GM12864 (cell line): ENCODE measurements at regions not wholly inside any gene's neighbourhood (a gene's known extent, or its start where the extent isn't known, plus 50 kb on each side); places are given as distances from the start of the nearest gene placed in this dataset.

Experiments used
- DNase-seq: peaks from one replicate; pipeline ENCODE4 v3.0.0-alpha.2; 2011; ENCODE audit warnings: low read depth
- H3K4me3 ChIP-seq: 2 replicates; pipeline ENCODE4 v1.5.1; 2011; ENCODE audit warnings: mild to moderate bottlenecking, low read depth, low read length, control low read depth
- TF ChIP-seq, protein P1 (sequence below): IDR thresholded peaks from 2 replicates; pipeline ENCODE4 v1.5.1; 2011; ENCODE audit warnings: low read depth, mild to moderate bottlenecking, moderate library complexity, low read length, control low read depth, inconsistent platforms; ENCODE audit errors: missing control alignments

GRCh38 chr2:100720445-100720844 lies 99.5 kb upstream of the NPAS2 start:
- DNase-seq = no peak
- H3K4me3 ChIP-seq = no peak overlapping the region
- TF ChIP-seq, protein P1, sequence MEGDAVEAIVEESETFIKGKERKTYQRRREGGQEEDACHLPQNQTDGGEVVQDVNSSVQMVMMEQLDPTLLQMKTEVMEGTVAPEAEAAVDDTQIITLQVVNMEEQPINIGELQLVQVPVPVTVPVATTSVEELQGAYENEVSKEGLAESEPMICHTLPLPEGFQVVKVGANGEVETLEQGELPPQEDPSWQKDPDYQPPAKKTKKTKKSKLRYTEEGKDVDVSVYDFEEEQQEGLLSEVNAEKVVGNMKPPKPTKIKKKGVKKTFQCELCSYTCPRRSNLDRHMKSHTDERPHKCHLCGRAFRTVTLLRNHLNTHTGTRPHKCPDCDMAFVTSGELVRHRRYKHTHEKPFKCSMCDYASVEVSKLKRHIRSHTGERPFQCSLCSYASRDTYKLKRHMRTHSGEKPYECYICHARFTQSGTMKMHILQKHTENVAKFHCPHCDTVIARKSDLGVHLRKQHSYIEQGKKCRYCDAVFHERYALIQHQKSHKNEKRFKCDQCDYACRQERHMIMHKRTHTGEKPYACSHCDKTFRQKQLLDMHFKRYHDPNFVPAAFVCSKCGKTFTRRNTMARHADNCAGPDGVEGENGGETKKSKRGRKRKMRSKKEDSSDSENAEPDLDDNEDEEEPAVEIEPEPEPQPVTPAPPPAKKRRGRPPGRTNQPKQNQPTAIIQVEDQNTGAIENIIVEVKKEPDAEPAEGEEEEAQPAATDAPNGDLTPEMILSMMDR = no peak

DNA sequence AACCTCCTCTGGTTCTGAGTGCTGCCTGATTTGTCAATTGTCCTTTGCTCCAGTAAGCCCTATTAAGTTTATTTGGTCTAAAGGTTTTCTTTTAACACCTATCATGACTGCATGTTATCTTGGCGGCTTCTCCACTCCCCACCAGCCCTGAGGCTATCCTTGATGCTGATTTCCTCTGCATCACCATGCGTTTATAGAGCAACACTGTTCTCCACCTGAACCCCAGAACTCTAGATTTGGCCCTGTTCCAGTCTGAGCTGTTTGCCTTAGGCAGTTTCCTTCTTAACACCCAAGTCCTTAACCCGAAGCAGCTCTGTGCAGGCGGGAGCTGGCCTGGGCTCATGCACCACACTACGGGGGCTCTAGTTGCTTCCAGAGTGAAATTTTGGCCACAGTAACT lies 98.2 kb upstream of the NPAS2 start:
- TF ChIP-seq, protein P1 = no peak
- DNase-seq = no peak
- no peak overlapping the region for H3K4me3 ChIP-seq

- no peak overlapping the region for H3K4me3 ChIP-seq
- TF ChIP-seq, protein P1 = no peak
- no peak for DNase-seq
Measured at GRCh38 chr2:100722125-100722524, 97.8 kb upstream of the NPAS2 start.

GRCh38 chr2:100726866-100727265 lies 93.1 kb upstream of the NPAS2 start:
- DNase-seq = no peak
- TF ChIP-seq, protein P1 = no peak
- no peak overlapping the region for H3K4me3 ChIP-seq

DNA sequence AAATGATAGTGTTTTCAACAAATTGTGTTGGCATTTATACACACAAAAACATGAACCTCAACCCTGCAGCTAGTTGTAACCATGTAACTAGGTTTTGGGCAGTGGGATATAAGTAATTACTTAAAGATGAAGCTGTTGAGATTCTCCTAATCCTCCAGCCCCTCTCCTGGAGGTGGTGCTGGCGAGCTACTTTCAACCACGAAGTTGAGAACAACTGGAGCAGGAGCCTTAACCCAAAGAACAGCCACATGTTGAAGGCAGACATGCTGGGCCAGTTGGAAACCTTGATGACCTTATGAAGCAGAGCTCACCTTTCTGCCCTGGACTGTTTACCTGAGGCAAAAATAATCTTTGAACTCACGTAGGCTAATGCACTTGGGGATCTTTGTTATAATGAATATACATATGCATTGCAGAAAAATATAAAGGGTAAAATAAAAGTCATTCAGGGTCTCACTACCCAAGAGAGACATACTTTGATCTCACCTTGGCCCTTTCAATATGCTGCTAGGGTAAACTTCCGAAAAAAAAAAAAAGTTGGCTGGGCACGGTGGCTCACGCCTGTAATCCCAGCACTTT lies 89.6 kb upstream of the NPAS2 start:
- H3K4me3 ChIP-seq = no peak overlapping the region
- DNase-seq = peak; percentile 4
- TF ChIP-seq, protein P1 = peak; percentile 54

GRCh38 chr2:100731535-100731981 lies 88.4 kb upstream of the NPAS2 start:
- DNase-seq = no peak
- TF ChIP-seq, protein P1 = no peak
- H3K4me3 ChIP-seq = no peak overlapping the region
